WERI-Rb-1 (cell line): ENCODE measurements at regions not wholly inside any gene's neighbourhood (a gene's known extent, or its start where the extent isn't known, plus 50 kb on each side); places are given as distances from the start of the nearest gene placed in this dataset.

Source experiments
- DNase-seq: peaks from one replicate; pipeline ENCODE4 v3.0.0-alpha.2; 2020
- H3K27ac ChIP-seq: fragments of 250-450 bp; sonication (Bioruptor Pico); 2 replicates; pipeline ENCODE4 v1.5.1; 2020; ENCODE audit warnings: mild to moderate bottlenecking, moderate library complexity
- H3K27me3 ChIP-seq: fragments of 250-450 bp; sonication (Bioruptor Pico); 2 replicates; pipeline ENCODE4 v1.5.1; 2021; ENCODE audit warnings: mild to moderate bottlenecking, low read depth, moderate library complexity; ENCODE audit not compliant: insufficient read depth, severe bottlenecking
- H3K36me3 ChIP-seq: fragments of 250-450 bp; sonication (Bioruptor Pico); 2 replicates; pipeline ENCODE4 v1.5.1; 2020; ENCODE audit warnings: mild to moderate bottlenecking, moderate library complexity
- H3K4me3 ChIP-seq: 2 replicates; pipeline ENCODE4 v1.5.1; 2011; ENCODE audit warnings: low read depth, mild to moderate bottlenecking, control low read depth, low read length
- H3K9me3 ChIP-seq: fragments of 250-450 bp; sonication (Bioruptor Pico); 2 replicates; pipeline ENCODE4 v1.5.1; 2021; ENCODE audit warnings: mild to moderate bottlenecking, moderate library complexity; ENCODE audit not compliant: severe bottlenecking
- TF ChIP-seq, protein P1 (sequence below): IDR thresholded peaks from 2 replicates; pipeline ENCODE4 v1.5.1; 2011; ENCODE audit warnings: low read depth, mild to moderate bottlenecking, control low read depth, inconsistent platforms, low read length

GRCh38 chr1:239322369-239322768 is 64.0 kb upstream of the CHRM3 start:
- no peaks in the 10 kb centered on the region for H3K9me3 ChIP-seq
- H3K4me3 ChIP-seq: no peak overlapping the region
- H3K36me3 ChIP-seq: no peaks in the 10 kb centered on the region
- no peak for DNase-seq
- TF ChIP-seq, protein P1, sequence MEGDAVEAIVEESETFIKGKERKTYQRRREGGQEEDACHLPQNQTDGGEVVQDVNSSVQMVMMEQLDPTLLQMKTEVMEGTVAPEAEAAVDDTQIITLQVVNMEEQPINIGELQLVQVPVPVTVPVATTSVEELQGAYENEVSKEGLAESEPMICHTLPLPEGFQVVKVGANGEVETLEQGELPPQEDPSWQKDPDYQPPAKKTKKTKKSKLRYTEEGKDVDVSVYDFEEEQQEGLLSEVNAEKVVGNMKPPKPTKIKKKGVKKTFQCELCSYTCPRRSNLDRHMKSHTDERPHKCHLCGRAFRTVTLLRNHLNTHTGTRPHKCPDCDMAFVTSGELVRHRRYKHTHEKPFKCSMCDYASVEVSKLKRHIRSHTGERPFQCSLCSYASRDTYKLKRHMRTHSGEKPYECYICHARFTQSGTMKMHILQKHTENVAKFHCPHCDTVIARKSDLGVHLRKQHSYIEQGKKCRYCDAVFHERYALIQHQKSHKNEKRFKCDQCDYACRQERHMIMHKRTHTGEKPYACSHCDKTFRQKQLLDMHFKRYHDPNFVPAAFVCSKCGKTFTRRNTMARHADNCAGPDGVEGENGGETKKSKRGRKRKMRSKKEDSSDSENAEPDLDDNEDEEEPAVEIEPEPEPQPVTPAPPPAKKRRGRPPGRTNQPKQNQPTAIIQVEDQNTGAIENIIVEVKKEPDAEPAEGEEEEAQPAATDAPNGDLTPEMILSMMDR: no peak
- H3K27me3 ChIP-seq: no peaks in the 10 kb centered on the region
- H3K27ac ChIP-seq: no peak overlapping the region

GRCh38 chr1:239321877-239322276 is 64.5 kb upstream of the CHRM3 start:
- Histone ChIP-seq H3K4me3 (no peak overlapping the region), H3K27me3 (no peaks in the 10 kb centered on the region), H3K27ac (no peak overlapping the region), H3K9me3 (no peaks in the 10 kb centered on the region), H3K36me3 (no peaks in the 10 kb centered on the region)
- TF ChIP-seq, protein P1: no peak
- DNase-seq: no peak

GRCh38 chr1:239317948-239318347 is 68.4 kb upstream of the CHRM3 start:
- no peak overlapping the region for H3K27ac ChIP-seq
- no peaks in the 10 kb centered on the region for H3K9me3 ChIP-seq
- H3K36me3 ChIP-seq: no peaks in the 10 kb centered on the region
- TF ChIP-seq, protein P1: no peak
- DNase-seq: no peak
- no peaks in the 10 kb centered on the region for H3K27me3 ChIP-seq
- H3K4me3 ChIP-seq: no peak overlapping the region

GRCh38 chr1:239315631-239316217 is 70.6 kb upstream of the CHRM3 start:
- Histone ChIP-seq H3K27me3 (no peaks in the 10 kb centered on the region), H3K4me3 (no peak overlapping the region), H3K36me3 (no peaks in the 10 kb centered on the region), H3K27ac (no peak overlapping the region), H3K9me3 (no peaks in the 10 kb centered on the region)
- TF ChIP-seq, protein P1: no peak
- DNase-seq: no peak

GRCh38 chr1:239311331-239311730 is 75.0 kb upstream of the CHRM3 start:
- no peaks in the 10 kb centered on the region for H3K36me3 ChIP-seq
- no peaks in the 10 kb centered on the region for H3K9me3 ChIP-seq
- no peak overlapping the region for H3K27ac ChIP-seq
- H3K4me3 ChIP-seq: no peak overlapping the region
- TF ChIP-seq, protein P1: no peak
- no peak for DNase-seq
- no peaks in the 10 kb centered on the region for H3K27me3 ChIP-seq

- TF ChIP-seq, protein P1: peak; percentile 64
- no peak overlapping the region for H3K27ac ChIP-seq
- H3K27me3 ChIP-seq: no peaks in the 10 kb centered on the region
- no peaks in the 10 kb centered on the region for H3K36me3 ChIP-seq
- DNase-seq: peak; percentile 39
- H3K9me3 ChIP-seq: no peaks in the 10 kb centered on the region
- no peak overlapping the region for H3K4me3 ChIP-seq
Measured at GRCh38 chr1:239308701-239309333, 77.6 kb upstream of the CHRM3 start.
